ENCODE measurements at regions not wholly inside any gene's neighbourhood (a gene's known extent, or its start where the extent isn't known, plus 50 kb on each side); places are given as distances from the start of the nearest gene placed in this dataset.
A peak's percentile ranks its signal among the peaks of the same experiment; 100 is the strongest.
"Not testable (repeated sequence)": the region's sequence is repeated elsewhere in the genome, so short reads cannot be mapped to it uniquely, and the experiment has no call there.

DNA sequence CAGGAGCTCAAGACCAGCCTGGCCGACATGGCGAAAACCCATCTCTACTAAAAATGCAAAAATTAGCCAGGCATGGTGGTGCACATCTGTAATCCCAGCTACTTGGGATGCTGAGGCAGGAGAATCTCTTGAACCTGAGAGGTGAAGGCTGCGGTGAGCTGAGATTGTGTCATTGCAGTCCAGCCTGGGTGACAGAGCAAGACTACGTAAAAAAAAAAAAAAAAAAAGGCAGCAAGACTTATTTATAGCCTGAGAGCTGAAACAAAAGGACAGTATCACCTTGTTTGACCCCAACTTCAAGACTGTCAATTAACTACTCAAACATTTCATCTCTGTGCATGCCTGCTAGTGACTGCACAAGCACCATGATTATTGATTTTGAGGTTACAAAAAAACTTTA is 478.9 kb upstream of the GBE1 start:
- DNase-seq: no peak

DNA sequence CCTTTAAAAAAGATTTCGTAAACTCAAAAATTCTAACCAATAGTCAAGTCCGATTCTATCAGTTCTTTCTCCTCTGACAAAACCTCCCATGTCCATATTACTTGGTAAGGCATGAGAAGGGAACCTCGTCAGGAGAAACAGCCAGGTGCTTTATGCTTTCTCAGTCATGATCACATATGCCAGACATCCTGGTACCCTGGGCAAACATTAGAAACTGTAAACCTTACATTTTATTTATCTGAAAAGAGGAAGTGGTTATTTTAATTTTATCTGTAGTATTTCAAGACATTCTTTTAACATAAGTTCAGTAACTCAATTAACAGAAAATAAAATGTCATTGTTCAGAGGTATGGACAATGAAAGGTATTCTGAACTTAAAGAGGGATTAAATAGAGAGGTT is 474.8 kb upstream of the GBE1 start:
- no peak for DNase-seq

DNA sequence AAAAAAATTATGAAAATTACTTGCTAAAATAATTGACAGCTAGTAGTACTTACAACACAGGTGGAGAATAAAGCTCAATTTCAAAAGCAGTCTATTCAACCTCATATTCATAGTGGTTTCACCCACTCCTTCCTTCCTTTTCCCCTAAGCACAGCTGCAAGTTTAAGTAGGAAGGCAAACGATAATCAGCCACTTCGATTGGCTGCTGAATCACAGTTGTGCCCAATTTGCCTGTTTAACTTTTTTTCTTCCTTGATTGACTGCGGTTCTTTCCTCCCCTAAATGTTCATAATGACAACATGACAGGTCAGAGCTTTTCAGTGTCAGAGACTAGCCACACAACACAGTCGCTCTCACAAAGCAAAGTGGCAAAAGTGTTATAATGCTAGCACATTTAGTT is 468.0 kb upstream of the GBE1 start:
- DNase-seq: no peak

DNA sequence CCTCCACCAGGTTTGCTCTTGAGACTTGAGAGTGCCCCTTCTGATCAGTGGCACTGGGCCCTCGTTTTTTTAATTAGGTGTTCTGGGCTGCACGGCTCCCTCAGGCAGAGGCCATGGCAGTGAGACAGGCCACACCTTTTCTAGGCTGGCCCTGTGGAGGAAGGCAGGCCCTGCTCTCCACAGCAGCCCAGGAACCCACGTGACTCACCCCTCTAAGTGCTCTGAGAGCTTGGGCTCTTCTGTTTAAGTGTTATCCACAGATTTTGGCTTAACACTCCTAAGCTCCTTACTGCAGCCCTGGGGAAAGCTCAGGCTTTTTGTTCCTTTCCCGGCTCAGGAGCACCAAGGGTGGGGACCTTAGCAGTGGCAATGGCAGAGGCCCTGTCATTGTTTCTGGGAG is 463.2 kb upstream of the GBE1 start:
- no peak for DNase-seq

DNA sequence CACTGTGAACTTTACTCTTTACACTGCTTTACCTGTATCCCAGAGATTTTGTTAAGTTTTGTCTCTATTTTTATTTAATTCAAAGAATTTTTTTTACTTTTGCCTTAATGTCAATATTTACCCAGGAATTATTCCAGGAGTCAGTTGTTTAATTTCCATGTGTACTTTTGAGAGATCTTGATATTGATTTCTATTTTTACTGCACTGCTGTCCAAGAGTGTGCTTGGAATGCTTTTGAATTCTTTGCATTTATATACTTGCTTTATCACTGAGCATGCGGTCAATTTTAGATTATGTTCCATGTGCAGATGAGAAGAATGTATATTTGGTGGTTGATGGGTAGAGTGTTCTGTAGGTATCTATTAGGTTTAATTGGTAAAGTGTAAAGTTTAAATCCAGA is 461.0 kb upstream of the GBE1 start:
- no peak for DNase-seq

DNA sequence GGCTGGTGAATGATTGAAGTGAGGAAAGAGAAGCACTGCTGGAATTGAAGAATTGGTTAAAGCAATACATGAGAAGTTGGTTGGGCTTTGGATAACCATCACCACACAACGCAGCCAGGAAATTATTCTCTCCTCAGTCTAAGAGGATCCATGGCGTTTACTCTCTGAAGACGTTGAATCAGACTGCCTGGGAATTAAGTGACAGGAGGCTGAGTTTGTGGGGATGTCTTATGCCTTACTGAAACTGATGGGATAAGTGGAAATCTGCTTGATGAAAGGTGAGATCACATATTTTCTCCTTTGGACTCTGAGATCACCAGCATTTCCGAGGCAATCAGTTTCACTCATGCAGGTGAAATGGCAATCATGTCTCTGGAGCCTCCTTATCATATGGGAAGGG is 456.1 kb upstream of the GBE1 start:
- DNase-seq: no peak

DNA sequence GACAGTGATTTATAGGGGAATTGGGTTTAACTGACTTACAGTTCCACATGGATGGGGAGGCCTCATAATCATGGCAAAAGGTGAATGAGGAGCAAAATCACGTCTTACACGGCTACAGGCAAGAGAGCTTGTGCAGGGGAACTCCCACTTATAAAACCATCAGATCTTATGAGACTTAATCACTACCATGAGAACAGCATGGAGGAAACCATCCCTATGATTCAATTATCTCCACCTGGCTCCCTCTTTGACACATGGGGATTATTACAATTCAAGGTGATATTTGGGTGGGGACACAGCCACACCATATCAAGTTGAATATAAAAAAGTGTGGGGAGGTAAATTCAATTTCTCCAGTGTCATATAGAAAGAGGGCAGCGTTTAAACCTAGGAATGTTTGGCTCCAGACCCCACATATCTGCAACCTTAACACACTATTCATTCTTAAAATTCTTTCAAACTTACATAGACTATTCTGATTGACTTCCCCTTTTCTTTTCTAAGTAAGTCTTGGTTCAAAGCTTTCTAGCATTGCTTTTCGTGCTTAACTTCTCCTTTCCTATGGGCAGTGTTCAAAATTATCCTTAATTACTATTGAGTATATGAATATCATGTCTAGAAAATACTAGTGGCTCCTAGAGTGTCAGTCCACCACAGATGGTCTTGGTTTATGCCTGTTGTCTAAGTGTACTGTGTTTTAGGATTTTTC is 446.7 kb upstream of the GBE1 start:
- no peak for DNase-seq

DNA sequence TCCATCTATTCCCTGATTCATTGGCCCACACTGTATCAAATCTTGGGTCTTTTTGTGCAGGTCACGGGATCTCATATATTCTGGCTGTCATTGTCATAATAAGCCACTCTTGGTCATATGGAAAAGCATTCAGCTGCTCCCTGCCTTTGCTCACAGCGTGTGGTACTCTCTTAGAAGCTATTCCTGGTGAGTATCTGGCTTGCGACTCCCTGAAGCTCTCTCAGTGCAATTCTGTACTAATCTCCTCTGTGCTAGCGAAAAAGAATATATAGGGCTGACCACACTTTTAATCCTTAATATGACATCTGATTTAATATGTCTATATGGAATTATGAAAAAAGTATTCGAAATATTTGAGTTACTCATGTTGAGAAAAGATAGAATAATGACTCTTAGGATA is 440.8 kb upstream of the GBE1 start:
- DNase-seq: peak; percentile 31

DNA sequence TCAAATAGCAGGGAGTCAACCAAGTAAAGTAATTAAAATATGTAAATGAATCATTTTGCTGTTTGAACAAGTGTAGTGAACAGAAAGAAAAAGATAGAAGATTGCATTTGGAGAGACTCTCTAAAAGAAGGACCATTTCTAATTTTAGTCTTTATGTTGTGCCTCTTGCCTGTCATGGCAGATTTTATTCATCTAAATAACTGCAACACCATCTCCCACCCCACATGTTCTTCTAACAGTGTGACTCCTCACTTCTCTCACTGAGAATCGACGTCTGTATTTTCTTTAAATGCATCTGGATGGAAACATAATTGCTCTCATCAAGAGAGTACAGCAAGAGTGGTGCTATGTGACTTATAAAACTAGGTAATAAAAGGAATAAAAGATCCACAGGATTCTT is 439.9 kb upstream of the GBE1 start:
- DNase-seq: no peak

DNA sequence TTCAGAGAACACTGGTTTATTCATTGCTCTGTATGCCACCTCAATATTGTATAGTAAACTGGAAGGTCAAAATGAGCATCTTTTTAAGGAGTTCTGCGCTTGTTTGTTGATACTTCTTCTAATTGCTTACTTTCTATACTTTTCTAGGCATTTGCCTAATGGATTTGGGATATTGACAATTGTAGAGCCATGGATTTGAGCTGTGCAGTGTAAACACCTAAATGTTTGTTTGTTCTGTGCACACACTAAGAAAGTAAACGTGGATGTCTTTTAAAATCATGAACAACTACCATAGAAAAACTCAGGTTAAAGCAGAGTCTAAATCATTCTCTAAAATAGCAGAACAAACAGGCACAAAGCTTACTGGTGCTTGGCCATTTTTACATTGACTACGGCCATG is 436.6 kb upstream of the GBE1 start:
- no peak for DNase-seq

DNA sequence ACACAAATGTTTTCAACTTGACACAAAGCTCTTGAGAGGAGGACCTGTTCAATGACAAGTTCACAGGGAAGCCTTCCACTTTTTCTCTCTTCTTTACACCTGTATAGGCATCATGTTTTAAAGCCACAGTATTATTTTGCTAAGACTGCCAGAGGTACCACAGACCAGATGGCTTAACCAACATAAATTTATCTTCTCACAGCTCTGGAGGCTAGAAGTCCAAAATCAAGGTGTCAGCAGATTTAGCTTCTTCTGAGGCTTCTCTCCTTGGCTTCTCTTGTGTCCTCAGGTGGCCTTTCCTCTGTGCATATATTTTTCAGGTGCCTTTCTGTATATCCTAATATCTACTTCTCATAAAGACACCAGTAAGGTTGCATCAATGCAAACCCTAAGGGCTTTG is 435.2 kb upstream of the GBE1 start:
- DNase-seq: no peak

DNA sequence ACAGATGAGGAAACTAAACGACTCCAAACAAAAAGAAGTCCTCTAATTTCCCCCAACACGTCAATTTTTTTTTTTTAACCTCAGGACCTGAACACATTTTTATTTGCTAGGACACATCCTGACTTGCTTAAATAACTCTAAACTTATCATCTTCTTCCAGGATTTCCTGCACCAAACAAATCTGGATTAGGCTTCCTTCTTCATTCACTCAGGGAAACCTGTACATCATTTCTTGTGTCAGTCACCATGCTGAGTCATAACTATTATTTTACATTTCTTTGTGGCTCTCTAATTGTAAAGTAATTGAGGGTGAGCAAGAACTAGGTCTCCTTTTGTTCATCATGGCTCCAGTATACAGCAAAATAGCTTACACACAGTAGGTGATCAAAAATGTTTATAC is 433.4 kb upstream of the GBE1 start:
- DNase-seq: no peak

DNA sequence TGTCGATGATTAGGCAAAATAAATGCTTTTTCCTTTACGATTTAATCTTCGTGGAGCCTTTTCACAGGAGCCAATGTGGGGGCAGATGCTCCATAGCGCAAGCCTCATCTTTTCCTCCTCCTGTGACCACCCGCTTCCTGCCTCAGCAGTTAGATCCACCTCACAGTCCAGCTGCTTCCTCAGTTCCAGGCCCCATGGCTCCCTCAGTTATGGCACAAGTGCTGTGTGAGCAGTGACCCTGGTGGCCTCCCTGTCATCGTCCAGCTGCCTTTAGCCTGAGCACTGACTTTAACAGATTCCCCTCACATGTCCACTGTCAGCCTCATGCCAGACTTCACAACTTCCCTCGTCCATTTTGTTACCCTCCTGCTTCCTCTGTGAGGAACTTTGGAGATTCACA is 424.6 kb upstream of the GBE1 start:
- no peak for DNase-seq

DNA sequence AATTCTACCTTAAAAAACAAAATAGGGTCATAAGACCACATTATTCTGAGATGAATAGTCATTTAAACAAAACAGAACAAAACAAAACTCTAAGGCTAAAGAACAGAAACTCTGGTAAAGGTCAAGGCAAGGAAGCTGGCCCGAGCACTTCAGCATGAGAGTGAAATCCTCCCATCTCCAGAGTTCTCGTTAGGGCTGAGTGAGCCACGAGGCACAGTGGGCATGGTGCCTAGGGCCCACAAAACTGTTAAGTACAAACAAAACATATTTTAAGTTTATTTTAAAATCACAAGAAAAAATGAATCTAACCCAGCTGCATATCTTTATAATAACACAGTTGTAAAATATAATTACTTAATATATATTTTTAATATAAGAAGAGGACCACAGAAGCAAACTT is 417.8 kb upstream of the GBE1 start:
- no peak for DNase-seq

DNA sequence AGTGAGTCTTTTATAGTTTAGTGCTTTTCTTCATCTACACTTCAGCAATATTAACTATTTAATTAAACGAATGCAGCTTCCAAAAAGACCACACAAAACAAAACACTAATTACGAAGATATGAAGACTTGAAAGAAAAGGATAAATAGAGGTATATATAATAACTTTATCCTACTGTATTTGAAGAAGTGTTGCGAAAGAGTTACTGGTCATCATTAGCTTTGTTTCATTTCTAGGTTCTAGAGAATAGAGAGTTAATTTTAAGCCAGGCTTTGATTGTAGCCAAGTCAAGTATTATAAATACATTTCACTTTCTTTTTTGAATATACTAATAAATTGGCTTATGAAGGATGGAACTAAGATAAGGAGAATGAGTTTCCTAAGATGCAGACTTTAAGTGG is 416.8 kb upstream of the GBE1 start:
- no peak for DNase-seq

DNA sequence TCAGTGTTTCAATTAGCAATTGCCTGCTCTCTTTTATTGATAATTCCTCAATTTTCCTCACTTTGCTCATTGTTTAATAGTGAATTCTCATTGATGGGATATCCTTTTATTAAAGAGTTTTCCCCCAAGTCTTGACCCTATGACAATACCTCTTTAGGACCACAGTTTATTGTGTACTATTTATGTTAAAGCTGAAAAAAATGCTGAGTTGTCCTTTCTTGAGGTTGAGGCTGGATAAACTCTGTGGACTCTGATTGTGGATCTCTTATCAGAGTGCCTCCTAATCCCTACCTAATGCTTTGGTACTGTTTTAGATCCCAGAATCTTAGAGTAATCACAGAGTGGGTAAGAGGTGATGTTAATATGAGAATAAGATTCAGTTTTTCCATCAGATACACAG is 416.3 kb upstream of the GBE1 start:
- DNase-seq: no peak

DNA sequence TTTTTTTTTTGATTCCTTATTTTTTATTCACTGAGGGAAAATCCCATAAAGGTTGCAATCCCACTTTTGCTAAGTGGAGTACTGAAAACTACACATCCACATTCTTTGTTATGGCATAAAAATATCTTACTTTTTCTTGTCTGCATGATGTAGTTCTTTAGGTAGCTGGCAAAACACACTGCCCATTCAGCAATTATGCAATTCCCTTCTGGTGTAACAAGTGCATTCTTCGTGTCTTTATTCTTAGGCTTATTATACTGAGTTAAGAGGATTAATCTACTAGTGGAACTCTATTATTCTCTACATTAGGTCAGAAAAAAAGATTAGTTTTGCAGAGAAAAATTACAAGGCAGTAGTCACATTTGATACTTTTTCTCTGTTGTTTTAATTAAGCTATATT is 403.8 kb upstream of the GBE1 start:
- no peak for DNase-seq

DNA sequence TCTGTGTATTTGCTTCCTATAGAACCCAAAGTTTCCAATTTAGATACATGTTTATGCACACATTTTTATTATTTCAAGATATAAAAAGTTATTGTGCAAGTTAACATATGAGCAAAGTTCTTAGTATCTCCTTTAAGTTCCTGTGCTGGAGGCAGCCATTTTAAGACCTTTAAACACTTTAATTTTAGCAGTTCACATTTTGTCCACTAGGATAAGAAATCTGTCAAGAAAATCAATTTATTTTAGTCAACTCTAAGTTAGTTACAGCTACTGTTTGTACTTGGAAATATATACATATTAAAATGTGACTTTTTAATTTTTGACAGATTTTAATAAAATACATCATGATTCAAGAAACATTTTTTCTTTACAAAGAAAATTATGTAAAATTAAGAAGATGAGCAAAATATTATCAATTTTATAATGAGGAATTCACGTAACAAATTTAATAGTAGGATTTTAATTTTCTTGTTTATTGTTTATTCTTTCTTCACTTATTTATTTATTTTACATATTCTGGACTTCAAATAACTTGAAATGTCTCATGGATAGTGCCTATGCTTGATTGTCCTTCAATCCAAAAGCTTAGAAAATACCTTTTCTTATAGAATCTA is 402.6 kb upstream of the GBE1 start:
- DNase-seq: no peak

DNA sequence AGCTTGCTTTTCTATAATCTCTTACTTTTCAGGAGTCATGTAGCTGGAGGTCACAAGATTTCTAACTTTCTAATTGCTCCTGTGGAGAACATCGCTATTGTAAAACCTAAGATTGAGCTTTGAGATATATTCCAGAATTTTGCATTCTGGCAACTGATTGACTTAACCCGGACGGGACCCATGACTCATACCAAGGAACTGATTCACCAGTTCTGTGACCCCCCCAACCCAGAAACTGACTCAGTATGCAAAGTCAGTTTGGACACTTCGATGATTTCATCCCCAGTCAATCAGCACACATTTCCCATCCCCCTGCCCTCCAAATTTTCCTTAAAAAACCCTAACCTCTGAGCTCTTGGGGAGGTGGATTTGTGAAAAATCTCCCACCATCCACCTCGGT is 396.5 kb upstream of the GBE1 start:
- no peak for DNase-seq

DNA sequence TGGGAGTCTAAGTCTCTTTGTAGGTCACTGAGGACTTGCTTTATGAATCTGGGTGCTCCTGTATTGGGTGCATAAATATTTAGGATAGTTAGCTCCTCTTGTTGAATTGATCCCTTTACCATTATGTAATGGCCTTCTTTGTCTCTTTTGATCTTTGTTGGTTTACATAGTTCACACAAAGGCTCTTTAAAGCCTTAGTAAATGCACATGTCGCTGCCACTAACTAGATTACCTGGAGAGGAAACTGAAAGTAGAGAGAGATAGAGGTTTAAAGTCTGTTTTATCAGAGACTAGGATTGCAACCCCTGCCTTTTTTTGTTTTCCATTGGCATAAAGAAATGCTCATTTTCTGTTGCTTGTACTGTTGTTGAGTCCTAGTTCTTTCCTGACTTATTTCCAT is 392.4 kb upstream of the GBE1 start:
- DNase-seq: not testable (repeated sequence)

DNA sequence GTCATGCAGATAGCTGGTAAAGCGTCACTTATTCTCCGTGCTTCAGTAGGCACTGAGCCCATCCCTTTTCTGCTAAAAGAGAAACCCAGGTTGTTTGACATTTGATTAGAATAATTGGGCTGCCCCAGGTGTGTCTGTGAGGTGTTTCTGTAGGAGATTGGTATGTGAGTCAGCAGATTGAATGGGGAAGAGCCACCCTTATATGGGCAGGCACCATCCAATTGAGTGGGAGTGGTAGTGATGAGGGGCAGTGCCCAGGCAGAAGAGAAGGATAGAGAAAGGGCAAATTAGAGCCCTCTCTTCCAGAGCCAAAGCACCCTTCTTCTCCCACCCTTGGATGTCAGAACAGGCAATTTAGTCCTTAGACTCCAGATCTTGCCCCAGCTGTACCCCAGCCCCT is 384.3 kb upstream of the GBE1 start:
- DNase-seq: no peak

DNA sequence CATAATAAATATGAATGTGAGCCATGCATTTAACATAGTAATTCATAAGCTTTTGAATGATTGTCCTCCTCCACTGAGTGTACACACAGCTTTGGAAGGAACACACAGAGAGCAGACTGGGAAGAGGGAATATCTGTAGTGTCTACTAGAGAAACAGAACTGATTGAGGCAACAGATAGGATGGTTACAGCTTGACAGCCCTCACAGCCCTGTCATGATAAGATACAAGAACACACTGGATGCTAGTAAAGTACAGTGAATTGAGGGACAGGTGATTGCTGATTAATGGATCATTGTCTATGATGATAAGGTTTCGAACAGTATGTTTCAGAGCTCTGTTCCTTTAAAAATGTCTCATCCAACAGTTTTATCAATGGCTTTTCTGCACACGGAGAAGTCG is 383.4 kb upstream of the GBE1 start:
- no peak for DNase-seq

DNA sequence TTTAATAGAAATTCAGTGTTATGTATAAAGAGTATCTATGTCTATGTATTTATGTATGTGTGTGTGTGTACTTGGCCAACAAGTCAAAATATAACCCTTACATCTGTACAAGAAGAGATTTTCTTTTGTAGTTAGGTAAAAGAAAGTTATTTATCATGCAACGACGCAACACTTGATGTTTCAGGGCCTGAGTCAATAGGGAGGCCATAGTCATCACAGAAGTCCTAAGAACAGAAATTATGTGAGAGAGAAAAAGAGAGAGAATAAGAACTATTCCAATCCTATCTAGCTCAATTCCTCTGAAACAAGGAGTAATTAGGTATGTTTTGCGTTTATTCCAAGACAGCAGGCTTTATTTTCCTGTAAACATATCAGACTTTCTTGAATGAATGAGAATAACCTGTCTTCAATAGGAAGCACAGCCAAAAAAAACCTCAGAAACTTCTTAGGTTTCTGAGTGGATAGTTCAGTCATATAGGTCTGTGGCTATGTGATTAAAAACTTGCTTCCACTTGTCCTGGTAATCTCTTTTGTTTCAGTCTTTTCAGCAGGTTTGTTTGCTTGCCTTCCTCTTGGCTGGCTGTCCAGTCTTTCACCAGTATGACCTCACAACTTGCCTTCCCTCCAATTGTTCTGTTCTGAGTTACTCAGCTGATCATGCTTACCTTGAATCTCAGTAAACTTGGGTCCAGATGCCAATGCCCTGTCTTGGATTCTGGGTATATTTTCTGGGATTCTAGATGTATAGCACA is 382.4 kb upstream of the GBE1 start:
- no peak for DNase-seq

DNA sequence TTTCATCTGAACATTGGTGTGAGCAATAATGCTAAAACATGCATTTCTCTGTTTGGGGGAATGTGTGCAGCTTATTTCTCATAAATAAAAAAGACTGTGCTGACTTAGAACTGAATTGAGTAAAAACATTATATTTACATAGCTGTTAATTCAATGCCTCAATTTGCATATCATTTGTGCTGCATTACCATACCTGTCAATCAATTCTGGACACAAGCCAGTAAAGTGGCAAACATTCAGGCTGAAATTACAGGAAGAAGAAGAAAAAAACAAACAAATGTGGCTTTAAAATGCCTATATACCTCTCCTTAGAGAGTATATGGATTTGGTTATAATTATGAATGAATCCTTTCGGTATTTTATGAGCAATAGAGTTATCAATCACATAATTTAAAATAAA is 380.1 kb upstream of the GBE1 start:
- no peak for DNase-seq

DNA sequence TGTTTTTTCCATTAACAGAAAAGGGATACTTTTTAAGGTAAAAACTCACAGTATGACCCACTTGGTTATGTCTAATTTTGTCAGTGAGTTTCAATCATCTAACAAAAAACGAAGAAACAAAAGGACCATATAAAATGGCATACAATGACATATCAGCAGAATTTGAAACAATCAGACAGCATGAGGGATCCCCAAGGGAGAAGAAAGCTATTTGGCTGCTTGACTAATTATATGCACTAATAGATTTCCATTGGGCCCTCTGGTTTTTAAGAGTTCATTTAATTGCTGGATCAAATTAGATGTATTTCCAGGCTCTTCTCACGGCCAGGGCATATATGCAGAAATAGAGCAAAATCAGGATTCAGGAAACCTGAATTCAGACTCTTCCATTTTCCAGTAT is 376.4 kb upstream of the GBE1 start:
- DNase-seq: no peak

All from NCI-H2227 treated with DMSO at 0.1 percent for 48 hours (cell line).